Hippocampal formation (tissue), 2 donors: ENCODE measurements at regions not wholly inside any gene's neighbourhood (a gene's known extent, or its start where the extent isn't known, plus 50 kb on each side); places are given as distances from the start of the nearest gene placed in this dataset.

Source experiments
- DNase-seq, 2 donors: peaks; one replicate each; lab custom pipeline; 2025; lab: John Stamatoyannopoulos, UW

DNA sequence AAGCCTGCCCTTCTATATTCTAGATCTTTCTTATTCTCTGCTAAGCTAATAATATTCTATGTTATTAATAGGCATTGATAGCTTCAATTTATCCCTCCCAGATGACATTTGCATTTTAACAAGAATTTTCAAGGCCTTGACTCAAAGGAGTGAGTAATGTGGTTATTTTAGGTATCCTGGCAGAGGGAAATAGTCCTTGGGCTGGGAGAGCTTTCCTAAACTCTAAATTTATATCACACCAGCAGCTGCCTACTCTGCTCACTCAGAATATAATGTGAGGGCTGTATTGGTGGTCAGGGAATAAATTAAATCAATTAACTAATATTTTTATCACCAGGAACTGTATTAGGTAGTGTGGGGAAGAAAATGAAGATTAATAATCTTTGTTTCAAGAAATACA lies 74.8 kb upstream of the ADAM23 start:
- DNase-seq, result peak in 1 of 2 donors; percentile 5

DNA sequence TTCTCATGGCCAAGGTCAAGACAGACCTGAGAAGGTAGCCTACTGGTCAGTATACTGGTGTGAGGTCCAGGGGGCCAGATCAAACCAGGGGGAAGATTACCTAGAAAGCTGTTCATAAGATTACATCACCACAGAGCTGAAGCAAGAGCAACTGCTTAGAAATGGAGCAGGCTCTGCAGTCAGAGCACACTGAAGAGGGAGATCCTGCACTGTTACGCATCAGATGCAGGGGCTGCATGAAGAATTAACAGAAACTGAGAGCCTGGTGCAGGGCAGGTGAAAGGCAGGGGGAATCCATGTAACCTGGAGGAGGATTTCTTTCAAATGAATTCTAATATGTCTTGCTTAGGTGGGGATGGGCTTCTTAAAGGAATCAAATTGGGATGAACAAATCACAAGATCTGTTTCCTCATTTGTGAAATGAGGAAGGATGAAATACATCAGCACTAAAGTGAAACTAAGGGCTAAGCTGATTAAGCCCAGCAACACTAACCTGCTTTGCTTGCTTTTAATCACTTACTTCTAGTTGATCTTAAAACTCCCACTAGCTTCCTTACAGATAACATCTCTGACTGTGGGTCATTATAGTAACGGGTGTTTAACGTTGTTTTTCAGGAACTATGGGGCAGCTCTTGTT lies 74.3 kb upstream of the ADAM23 start:
- no peak for DNase-seq

DNA sequence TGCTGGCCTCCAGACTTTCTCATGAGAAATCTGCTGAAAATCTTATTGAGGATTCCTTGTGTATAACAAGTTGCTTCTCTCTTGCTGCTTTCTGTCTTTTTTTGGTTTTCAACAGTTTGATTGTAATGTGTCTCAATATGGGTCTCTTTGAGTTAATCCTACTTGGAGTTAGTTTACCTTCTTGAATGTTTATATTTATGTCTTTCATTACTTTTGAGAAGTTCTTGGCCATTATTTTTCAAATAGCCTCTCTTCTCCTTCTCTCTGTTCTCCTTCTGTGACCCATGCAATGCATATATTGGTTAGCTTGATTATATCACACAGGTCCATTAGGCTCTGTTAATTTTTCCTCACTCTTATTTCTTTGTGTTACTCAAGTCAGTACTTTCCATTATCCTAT lies 67.4 kb upstream of the ADAM23 start:
- DNase-seq, result no peak

DNA sequence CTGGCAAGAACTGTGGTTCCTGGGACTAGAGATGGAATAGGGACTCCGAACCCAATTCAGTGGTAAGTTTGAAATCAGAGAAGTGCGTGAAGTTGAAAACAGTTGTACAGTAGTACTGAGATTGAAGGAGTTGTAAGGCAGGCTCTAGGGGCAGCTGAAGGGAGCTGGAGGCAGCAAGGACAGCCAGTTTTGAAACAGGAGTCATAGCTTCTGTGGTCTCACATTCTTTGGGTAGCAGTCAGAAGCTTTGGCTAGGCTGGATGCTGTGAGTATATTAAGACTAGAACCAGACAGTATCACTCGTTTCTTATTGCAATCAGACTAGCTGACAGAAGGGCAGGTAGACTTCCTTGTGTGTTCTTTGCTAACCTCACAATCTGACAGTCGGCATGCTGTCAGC lies 64.5 kb upstream of the ADAM23 start:
- no peak for DNase-seq

DNA sequence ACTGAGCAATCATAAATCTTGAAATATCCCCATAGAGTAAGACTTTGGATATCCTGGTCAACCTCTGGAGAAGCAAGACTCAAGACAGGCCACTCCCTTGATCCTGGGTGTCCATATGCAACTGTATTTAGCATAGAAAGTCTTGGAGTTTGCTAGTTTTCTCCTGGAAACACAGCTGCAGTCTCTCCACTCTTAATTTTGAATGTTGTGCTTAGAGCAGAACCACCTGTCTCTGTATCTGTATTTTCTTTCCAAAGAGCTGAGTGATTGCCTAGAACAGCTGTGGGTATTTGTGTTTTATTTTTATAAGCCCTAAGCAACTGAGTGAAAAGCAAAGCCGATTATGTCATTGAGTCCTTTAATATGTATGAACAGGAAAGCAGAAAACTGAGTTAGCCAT lies 64.1 kb upstream of the ADAM23 start:
- no peak for DNase-seq

DNA sequence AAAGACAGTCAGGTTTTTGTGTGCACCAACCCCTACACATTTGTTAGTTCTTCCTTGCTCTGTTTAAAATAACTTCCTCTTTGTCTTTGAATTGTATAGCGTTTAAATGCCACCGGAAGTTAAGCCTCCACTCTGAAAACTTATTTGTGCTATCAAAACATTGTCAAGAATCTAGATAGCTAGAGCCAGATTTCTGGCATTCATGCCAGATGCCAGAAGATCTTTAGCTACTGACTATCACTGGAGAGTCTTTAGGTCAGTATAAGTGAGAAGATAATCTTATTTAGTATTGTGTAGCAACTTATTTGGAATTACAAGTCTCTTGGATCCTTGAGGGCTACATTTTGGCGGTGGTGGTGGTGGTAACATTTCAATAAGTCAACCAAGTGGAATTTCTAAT lies 63.4 kb upstream of the ADAM23 start:
- DNase-seq, result no peak

DNA sequence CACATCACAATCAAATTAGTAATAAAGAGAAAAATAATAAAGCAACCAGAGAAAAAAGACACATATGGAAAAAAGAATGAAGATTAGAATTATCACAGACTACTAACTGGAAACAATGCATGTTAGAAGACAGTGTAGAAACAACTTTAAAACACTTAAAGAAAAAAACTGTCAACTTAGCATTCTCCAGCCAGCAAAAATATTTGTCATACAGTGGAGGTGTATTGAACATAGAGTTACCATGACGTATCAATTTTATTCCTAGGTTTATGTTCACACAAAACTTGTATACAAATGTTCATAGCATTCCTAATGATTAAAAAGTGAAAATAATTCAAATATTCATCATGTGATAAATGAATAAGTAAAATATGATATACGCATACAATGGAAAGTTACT lies 61.5 kb upstream of the ADAM23 start:
- DNase-seq, result no peak

DNA sequence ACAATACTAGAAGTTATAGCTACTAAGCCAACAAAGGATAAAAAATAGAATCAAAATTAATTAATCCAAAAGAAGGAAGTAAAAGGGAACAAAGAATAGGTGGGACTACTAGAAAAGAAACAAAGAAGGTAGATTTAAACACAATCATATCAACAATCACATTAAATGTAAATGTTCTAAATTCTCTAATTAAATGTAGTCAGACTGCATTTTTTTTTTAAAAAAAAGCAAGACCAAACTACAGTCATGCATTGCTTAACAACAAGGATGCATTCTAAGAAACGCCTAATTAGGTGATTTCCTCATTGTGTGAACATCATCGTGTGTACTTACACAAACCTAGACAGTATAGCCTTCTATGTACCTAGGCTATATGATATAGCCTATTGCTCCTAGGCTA lies 59.7 kb upstream of the ADAM23 start:
- no peak for DNase-seq

DNA sequence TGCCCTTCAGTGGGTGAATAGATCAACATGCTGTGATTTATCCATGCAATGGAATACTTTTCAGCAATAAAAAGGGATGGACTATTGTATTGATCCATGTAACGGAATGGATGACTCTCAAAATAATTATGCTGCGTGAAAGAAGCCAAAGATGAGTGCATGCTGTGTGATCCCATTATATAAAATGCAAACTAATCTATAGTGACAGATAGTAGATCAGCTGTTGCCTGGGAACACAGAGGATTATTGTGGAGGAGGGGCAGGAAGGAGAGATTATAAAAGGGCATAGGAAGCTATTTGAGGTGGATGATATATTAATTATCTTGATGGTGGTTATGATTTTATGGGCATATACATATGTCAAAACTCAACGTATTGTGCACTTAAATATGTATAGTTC lies 55.5 kb upstream of the ADAM23 start:
- DNase-seq, result no peak

DNA sequence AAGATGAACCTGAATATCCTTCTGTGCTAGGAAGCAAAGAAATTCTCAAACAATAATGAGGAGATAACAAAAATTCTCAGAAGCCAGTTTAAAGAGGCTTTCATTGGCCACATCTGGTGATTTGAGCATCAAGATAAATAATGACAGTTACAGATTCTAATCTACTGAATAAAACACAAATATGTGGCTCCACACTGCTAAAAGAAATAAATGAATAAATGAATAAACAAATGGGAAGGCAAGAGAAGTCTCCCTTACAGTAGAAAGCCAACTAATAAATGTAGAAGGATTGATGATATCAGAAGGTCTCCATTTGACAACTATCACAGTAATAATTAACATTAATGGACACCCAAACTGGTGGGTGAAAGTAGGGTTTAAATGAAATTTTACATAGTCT lies 54.6 kb upstream of the ADAM23 start:
- no peak for DNase-seq

DNA sequence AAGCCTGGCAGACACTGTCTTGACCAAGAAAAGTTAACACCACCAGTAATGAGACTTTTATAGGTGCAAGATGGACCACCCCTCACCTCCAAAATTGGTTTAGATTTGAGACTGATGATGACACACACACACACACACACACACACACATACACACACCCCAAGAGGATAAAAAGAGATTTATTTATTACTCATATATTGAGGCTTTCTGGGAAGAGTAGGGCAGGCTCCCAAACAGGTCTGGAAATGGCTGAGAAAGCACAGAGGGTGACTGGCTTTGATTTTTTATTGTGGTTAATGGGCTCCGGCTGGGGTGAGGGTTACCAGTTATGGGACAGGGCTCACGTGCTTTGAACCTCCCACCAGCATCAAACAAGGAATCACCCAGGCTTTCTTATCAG lies 54.2 kb upstream of the ADAM23 start:
- no peak for DNase-seq

DNA sequence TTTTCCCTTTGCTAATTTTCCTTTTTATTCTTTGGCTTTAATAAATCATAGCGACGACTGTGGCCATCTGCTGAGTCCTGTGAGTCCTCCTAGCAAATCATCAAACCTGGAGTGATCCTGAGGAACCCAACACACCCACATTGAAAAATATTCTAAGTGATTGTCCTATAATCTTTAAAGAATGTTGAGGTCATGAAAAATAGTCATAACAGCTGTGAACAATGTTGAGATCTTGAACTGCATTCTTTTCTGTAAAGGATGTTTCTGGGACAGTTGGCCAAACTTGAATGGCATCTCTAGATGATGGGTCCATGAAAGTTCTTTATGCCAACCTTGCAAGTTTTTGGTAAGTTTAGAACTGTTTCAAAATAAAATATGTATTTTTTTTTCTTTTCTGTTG lies 53.2 kb upstream of the ADAM23 start:
- DNase-seq, result no peak

DNA sequence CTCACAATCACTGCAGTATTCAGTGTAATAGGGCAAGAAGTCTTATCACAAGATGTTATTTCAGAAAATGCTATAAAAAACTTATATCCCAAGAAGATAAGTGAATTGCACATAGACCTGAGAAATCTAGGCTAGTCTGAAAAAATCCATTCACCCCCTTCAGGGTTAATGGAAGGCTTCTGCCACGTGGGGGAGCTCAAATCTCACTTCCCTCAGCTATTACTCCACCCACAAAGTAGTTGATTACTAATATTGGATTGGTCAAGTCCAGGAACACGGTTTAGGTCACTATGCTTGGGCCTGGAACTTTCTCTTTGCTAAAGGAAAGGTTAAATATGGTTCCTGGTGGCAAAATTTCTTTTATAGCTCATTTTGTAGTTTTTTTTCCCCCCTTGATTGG lies 51.2 kb upstream of the ADAM23 start:
- DNase-seq, result no peak
